GM18867 (cell line): ENCODE measurements at regions not wholly inside any gene's neighbourhood (a gene's known extent, or its start where the extent isn't known, plus 50 kb on each side); places are given as distances from the start of the nearest gene placed in this dataset.
"Not testable (repeated sequence)": the region's sequence is repeated elsewhere in the genome, so short reads cannot be mapped to it uniquely, and the experiment has no call there.

Experiments
- ATAC-seq: cut with Tn5 transposase; IDR thresholded peaks from one replicate; pipeline ENCODE4 v1.9.1; 2021; ENCODE audit warnings: mild to moderate bottlenecking, moderate library complexity; ENCODE audit not compliant: unreplicated experiment

DNA sequence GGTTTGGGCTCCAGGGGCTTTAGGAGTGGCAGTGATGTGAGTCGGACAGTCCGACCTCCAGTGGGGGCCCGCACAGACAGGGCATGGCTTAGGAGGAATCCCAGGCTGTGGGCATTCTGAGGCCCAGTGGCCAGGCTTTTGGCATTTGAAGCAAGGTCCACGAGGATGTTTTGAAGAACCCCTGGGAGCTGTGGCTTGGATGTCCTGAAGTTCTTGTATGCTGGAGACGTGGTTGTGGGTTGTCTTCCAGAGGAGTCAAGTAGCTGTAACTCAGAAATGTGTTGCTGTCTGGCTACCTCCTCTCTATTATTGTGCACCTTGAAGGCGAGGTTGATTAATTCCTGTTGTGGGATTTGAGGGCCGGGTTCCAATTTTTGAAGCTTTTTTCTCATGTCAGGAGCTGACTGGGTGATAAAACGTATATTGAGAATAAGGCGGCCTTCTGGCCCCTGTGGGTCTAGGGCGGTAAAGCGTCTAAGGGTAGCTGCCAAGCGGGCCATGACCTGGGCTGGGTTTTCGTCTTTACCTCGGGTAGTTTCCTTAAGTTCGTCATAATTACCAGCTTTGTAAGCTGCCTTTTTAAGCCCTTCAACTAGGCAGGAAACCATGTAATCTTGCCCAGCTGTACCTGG is 67.3 kb upstream of the EZR start:
- ATAC-seq = not testable (repeated sequence)

DNA sequence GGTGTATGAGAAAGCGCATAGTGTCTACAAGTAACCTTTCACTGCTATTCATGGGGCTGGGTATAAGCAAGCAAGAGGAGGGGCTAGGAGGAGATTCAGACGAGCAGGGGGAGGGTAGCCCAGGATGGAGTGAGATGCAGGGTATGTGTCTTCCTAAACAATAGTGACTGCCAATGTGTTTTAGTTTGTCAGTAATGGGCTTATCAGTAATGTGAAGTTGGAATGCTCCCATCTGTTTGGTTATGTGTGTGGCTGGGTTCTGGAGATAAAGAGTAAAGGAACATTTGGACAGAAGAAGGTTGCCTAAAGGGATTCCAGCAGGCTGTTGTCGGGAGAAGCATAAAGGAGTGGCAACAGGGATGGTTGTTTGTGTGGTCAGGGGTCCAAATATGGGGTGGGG is 62.7 kb upstream of the EZR start:
- ATAC-seq = not testable (repeated sequence)

DNA sequence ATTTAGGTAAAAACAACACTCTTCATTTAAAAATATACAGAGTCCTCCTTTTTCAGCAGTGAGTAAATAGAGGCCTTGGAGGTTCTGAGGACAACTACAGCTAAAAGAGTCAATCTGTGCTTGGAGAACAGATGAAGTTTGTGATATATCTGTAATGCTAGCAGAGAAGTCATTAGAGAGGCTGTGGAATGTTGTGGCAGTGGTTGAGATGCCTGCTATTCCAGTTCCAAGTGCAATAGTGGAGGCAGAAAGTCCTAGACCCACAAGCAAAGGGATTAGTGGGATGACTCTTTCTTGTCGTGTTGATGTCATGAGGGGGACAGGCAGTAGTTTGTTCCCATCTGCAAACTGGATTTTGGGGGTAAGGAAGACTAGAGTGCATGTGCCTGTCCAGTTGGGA is 62.1 kb upstream of the EZR start:
- ATAC-seq = not testable (repeated sequence)

DNA sequence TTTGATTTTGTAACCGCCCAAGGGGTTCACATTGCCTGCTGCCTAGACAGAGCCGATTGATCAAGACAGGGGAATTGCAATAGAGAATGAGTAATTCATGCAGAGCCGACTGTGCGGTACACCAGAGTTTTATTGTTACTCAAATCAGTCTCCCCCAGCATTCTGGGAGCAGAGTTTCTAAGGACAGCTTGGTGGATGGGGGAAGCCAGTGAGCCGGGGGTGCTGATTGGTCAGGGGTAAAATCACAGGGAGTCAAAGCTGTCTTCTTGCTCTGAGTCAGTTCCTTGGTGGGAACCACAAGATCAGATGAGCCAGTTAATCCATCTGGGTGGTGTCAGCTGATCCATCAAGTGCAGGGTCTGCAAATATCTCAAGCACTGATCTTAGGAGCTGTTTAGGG is 60.0 kb upstream of the EZR start:
- ATAC-seq = no peak

DNA sequence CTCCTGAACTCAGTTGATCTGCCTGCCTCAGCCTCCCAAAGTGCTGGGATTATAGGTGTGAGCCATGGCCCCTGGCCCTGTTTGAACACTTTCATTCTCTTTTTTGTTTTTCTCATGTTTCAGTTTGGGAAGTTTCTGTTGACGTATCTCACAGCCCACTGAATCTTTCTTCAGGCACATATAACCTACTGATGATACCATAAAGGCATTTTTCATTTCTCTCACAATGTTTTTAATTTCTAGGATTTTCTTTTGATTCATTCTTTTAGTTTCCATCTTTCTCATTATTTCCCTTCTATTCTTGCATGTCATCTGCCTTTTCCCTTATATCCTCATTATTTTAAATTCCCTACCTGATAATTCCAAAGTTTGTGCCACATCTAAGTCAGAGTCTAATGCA is 58.5 kb upstream of the EZR start:
- no peak for ATAC-seq

DNA sequence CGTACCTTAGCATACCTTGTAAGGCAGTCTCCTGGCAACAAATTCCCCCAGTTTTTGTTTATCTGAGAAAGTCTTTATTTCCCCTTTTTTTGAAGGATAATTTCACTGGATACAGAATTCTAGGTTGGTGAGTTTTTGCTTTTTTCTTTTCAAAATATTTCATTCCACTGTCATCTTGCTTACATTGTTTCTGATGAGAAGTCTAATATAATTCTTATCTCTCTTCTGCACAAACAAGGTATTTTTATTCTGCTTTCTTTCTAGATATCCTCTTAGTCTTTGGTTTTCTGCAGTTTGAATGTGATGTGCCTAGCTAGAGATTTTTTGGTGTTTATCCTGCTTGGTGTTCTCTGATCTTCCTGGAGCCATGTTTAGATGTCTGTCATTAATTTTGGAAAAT is 57.7 kb upstream of the EZR start:
- no peak for ATAC-seq

DNA sequence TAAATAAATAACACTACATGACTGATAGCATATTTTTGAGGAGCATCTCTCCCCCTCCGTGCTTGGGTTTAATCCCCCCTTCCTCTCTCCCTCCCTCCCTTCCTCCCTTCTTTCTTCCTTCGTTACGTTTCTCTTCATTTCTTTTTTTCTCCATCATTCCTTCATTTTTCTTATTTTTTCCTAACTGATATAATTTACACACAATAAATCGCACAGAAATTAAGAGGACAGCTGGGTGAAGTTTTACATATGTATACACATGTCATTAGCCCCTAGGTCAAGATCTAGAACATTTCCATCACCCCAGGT is 51.4 kb upstream of the EZR start:
- ATAC-seq = no peak

DNA sequence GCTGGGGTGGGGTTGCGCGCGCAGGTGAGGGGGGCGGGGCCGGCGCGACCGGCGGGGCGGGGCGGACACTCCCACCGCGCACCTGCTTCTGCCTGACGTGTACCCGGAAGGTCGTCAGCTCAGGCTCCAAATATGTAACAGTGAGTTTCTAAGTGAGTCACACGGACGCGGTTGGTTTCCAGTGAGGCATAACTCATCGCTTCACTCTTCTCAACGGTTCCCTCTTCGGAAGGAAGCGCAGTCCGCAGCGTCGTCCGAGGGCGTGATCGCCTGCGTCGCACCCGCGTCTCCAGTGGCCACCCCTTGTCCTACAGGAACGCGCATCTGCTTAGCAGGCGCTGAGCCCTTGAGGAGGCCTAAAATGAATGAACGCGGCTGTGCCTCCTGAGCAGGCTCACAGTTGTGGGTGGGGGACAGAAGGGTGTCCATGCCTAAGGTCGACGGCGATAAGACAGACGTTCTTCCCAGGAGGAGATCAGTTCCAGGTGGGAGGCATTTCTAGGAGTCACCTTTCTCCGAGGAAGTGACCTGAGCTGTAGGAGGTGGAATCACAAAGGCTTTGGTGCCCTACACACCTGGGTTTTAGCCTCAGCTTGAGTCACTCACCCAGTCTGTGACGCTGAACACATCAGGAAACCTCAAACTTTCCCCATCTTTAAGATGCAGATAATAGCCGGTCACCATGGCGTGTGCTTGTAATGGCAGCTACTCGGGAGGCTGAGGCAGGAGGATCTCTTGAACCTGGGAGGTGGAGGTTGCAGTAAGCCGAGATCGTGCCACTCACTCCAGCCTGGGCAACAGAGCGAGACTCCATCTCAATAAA is 50.9 kb upstream of the EZR start:
- ATAC-seq = peak; percentile 94

DNA sequence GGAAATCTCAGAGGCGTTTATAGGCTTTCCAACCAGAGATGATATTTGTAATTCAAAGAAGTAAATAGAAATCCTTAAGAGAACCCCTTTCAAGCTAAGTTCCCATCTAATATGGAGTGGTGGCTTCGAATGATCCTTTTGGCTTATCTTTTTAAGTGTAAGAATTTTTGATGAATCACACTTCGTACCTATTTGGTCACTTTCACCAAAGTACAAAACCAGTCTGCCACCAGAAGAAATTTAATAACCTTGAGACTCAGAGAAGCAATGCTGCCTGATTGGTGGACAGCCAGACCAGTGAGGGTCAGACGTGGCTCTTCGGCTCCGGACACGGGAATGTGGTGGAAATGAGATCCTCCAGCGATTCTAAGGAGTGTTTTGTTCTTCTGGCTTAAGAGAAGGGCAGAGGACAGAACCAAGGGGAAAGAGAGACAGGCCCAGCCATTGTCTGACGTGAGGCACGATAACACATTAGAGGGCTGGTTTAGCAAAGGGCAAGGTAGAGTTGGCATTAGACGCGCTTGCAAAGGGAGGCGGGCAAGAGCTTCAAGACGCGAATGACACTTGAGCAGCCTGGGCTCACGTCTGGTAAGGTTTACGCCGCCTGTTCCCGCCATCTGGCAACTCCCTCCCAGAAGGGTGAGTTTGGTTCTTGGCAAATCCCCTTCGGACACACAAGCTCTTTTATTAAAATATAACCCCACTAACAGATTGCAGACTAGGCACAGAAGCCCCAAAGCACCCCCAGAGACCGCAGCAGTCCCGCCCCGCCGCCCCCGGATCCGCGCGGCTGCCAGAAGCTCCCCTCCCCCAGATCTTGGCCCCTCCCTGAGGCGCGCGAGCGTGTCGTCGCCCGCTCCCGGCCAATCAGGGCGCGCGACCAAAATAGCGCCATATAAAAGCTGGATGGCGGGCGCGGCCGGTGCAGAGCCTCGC is 50.0 kb upstream of the EZR start:
- peak; percentile 76 for ATAC-seq
